IMR-90 (cell line): ENCODE measurements at regions not wholly inside any gene's neighbourhood (a gene's known extent, or its start where the extent isn't known, plus 50 kb on each side); places are given as distances from the start of the nearest gene placed in this dataset.

Experiments
- ATAC-seq: fragments of 200-7000 bp; cut with Tn5 transposase; 2 replicates; pipeline ENCODE4 v1.9.1; 2020; ENCODE audit warnings: low read depth, mild to moderate bottlenecking, moderate library complexity
- BruUV-seq: library from RNA; stranded (reverse); fragments of 400-500 nt; replicated peaks from 2 replicates; lab custom pipeline; 2021; lab: Mats Ljungman, UMichigan
- CTCF ChIA-PET: fragments of 300-600 bp; formaldehyde crosslinking; extraction: SDS; loops from one replicate; lab custom pipeline; 2021; ENCODE audit warnings: antibody characterized with exemption; lab: Yijun Ruan, JAX
- POLR2A ChIA-PET: fragments of 300-600 bp; sonication (Branson Sonifier 250); formaldehyde crosslinking; loops from one replicate; lab custom pipeline; 2022; ENCODE audit warnings: antibody characterized with exemption; ENCODE audit not compliant: unreplicated experiment; lab: Charles Lee
- DNase-seq: peaks from one replicate; pipeline ENCODE4 v3.0.0; 2013
- H2AFZ ChIP-seq: replicated peaks from 2 replicates; pipeline ENCODE3; 2013; ENCODE audit warnings: low read length, mild to moderate bottlenecking; ENCODE audit not compliant: poor library complexity
- H2AK5ac ChIP-seq: 2 replicates; pipeline ENCODE4 v1.6.1; 2013; ENCODE audit warnings: low read depth, low read length, inconsistent platforms
- H2AK9ac ChIP-seq: replicated peaks from 2 replicates; pipeline ENCODE3; 2013; ENCODE audit warnings: mild to moderate bottlenecking, low read depth, low read length, moderate library complexity; ENCODE audit not compliant: poor library complexity
- H2BK120ac ChIP-seq: 2 replicates; pipeline ENCODE4 v1.6.1; 2013; ENCODE audit warnings: low read depth, low read length, inconsistent platforms
- H2BK15ac ChIP-seq: 3 replicates; pipeline ENCODE4 v1.6.1; 2013; ENCODE audit warnings: low read depth, low read length, inconsistent platforms
- H2BK20ac ChIP-seq: 2 replicates; pipeline ENCODE4 v1.6.1; 2013; ENCODE audit warnings: low read depth, mild to moderate bottlenecking, inconsistent platforms, low read length, moderate library complexity
- H2BK5ac ChIP-seq: 2 replicates; pipeline ENCODE4 v1.6.1; 2013; ENCODE audit warnings: mild to moderate bottlenecking, low read depth, low read length, inconsistent platforms; ENCODE audit not compliant: poor library complexity, severe bottlenecking
- H3K14ac ChIP-seq: replicated peaks from 2 replicates; pipeline ENCODE4 v1.6.1; 2013; ENCODE audit warnings: low read depth, low read length, inconsistent platforms
- H3K18ac ChIP-seq: 2 replicates; pipeline ENCODE4 v1.6.1; 2013; ENCODE audit warnings: low read depth, low read length, control low read depth
- H3K23ac ChIP-seq: 2 replicates; pipeline ENCODE4 v1.6.1; 2013; ENCODE audit warnings: low read depth, low read length, inconsistent platforms
- H3K27ac ChIP-seq: 2 replicates; pipeline ENCODE4 v1.5.1; 2013; ENCODE audit warnings: mild to moderate bottlenecking, control low read depth, low read length; ENCODE audit not compliant: insufficient read depth
- H3K27me3 ChIP-seq: 2 replicates; pipeline ENCODE4 v1.6.1; 2013; ENCODE audit warnings: low read length; ENCODE audit not compliant: control insufficient read depth, insufficient read depth
- H3K36me3 ChIP-seq: 2 replicates; pipeline ENCODE4 v1.6.1; 2013; ENCODE audit warnings: low read length, mixed read lengths; ENCODE audit not compliant: control insufficient read depth, insufficient read depth
- H3K4ac ChIP-seq: 2 replicates; pipeline ENCODE4 v1.6.1; 2013; ENCODE audit warnings: low read depth, low read length, inconsistent platforms
- H3K4me1 ChIP-seq: 2 replicates; pipeline ENCODE4 v1.6.1; 2013; ENCODE audit warnings: low read length, mixed read lengths; ENCODE audit not compliant: control insufficient read depth, insufficient read depth
- H3K4me2 ChIP-seq: 2 replicates; pipeline ENCODE4 v1.6.1; 2013; ENCODE audit warnings: low read depth, mild to moderate bottlenecking, control low read depth, low read length, moderate library complexity
- H3K4me3 ChIP-seq: 2 replicates; pipeline ENCODE4 v1.5.1; 2013; ENCODE audit warnings: low read depth, mild to moderate bottlenecking, control low read depth, low read length, moderate library complexity; ENCODE audit not compliant: insufficient read depth
- H3K56ac ChIP-seq: 2 replicates; pipeline ENCODE4 v1.6.1; 2013; ENCODE audit warnings: low read length, inconsistent platforms; ENCODE audit not compliant: insufficient read depth; ENCODE audit errors: extremely low read depth
- H3K79me1 ChIP-seq, 2 experiments: 2 replicates each; pipeline ENCODE4 v1.6.1; 2013; ENCODE audit warnings: low read length in 2 of 2, inconsistent platforms in 1 of 2, low read depth in 1 of 2
- H3K9ac ChIP-seq: 2 replicates; pipeline ENCODE4 v1.6.1; 2013; ENCODE audit warnings: low read depth, low read length, control low read depth
- H3K9me1 ChIP-seq: 2 replicates; pipeline ENCODE4 v1.6.1; 2013; ENCODE audit warnings: low read length, inconsistent platforms; ENCODE audit not compliant: insufficient read depth
- H3K9me3 ChIP-seq: 2 replicates; pipeline ENCODE4 v1.6.1; 2013; ENCODE audit warnings: low read length; ENCODE audit not compliant: control insufficient read depth, insufficient read depth
- H4K20me1 ChIP-seq: 2 replicates; pipeline ENCODE4 v1.6.1; 2013; ENCODE audit warnings: low read length, inconsistent platforms; ENCODE audit not compliant: insufficient read depth
- H4K5ac ChIP-seq: 2 replicates; pipeline ENCODE4 v1.6.1; 2013; ENCODE audit warnings: mild to moderate bottlenecking, low read depth, low read length, control low read depth
- H4K8ac ChIP-seq, 2 experiments: 2 replicates each; pipeline ENCODE4 v1.6.1; 2013; ENCODE audit warnings: low read depth in 2 of 2, low read length in 2 of 2, control low read depth in 1 of 2, inconsistent platforms in 1 of 2
- H4K91ac ChIP-seq: 2 replicates; pipeline ENCODE4 v1.6.1; 2013; ENCODE audit warnings: low read depth, low read length, inconsistent platforms; ENCODE audit not compliant: insufficient read depth
- BHLHE40 ChIP-seq: fragments of 150-350 bp; IDR thresholded peaks from 2 replicates; pipeline ENCODE4 v1.6.1; 2016; ENCODE audit warnings: mild to moderate bottlenecking, low read depth, low read length
- CEBPB ChIP-seq: IDR thresholded peaks from 2 replicates; pipeline ENCODE4 v1.6.1; 2012; ENCODE audit warnings: low read depth, low read length, improper control_type of control experiment
- CTCF ChIP-seq: conservative IDR thresholded peaks from 2 replicates; pipeline ENCODE4 v1.5.1; 2012; ENCODE audit warnings: mild to moderate bottlenecking, low read depth, low read length, improper control_type of control experiment
- MAFK ChIP-seq: IDR thresholded peaks from 2 replicates; pipeline ENCODE4 v1.6.1; 2012; ENCODE audit warnings: low read depth, low read length, improper control_type of control experiment
- MAZ ChIP-seq: IDR thresholded peaks from 2 replicates; pipeline ENCODE4 v1.6.1; 2012; ENCODE audit warnings: low read depth, mild to moderate bottlenecking, low read length, improper control_type of control experiment, moderate library complexity, borderline replicate concordance
- NFE2L2 ChIP-seq: fragments of 150-350 bp; IDR thresholded peaks from 2 replicates; pipeline ENCODE4 v1.6.1; 2016; ENCODE audit warnings: low read depth, mild to moderate bottlenecking, low read length
- POLR2A ChIP-seq: IDR thresholded peaks from 2 replicates; pipeline ENCODE4 v1.6.1; 2012; ENCODE audit warnings: mild to moderate bottlenecking, low read depth, low read length
- RCOR1 ChIP-seq: IDR thresholded peaks from 2 replicates; pipeline ENCODE4 v1.6.1; 2012; ENCODE audit warnings: mild to moderate bottlenecking, low read length, improper control_type of control experiment; ENCODE audit not compliant: insufficient replicate concordance
- SMC3 ChIP-seq: fragments of 150-350 bp; IDR thresholded peaks from 2 replicates; pipeline ENCODE4 v1.6.1; 2016; ENCODE audit warnings: low read depth, mild to moderate bottlenecking, antibody characterized with exemption, low read length, moderate library complexity
- USF2 ChIP-seq: fragments of 150-350 bp; IDR thresholded peaks from 2 replicates; pipeline ENCODE4 v1.6.1; 2017; ENCODE audit warnings: mild to moderate bottlenecking, antibody characterized with exemption, low read length, low read depth
- WGBS, 2 experiments: methylation state at CpG; one replicate each; pipeline versions ENCODE4 v1.1.5 to v1.1.7; 2013; ENCODE audit warnings: missing lambda C conversion rate in 2 of 2; ENCODE audit not compliant: insufficient read length in 1 of 2; ENCODE audit errors: extremely low coverage in 2 of 2; 5-methylcytosine and 5-hydroxymethylcytosine counted together
- dilution Hi-C: fragments of 300-500 bp; cut with HindIII; formaldehyde crosslinking; loops from one replicate; pipeline ENCODE4 v1.14.3; 2018; ENCODE audit warnings: low sequenced_read_pairs; ENCODE audit not compliant: unreplicated experiment
- in situ Hi-C: fragments of 300-500 bp; cut with MboI; formaldehyde crosslinking; loops from 3 replicates; pipeline ENCODE4 v1.14.3; 2019; ENCODE audit warnings: low sequenced_read_pairs, inconsistent platforms, mixed read lengths
- intact Hi-C: fragments of 100-400 bp; cut with micrococcal nuclease; formaldehyde crosslinking; loops from 2 replicates; pipeline ENCODE4 v1.10.0; 2022

GRCh38 chr5:54679686-54680085, 162.1 kb downstream of the SNX18 start:
- dilution Hi-C loops, result no loop called here
- DNase-seq, result peak; percentile 65

More at GRCh38 chr5:54679686-54680085, 162.1 kb downstream of the SNX18 start:
- H2AK5ac ChIP-seq, result no peak overlapping the region
- CTCF ChIA-PET, result no interaction called here
- no peak overlapping the region for H2AK9ac ChIP-seq
- no peak overlapping the region for H2BK20ac ChIP-seq
- H3K56ac ChIP-seq, result 0 out of 2 replicates have a peak overlapping the region, but pooled peaks have one; percentile 88
- H4K8ac ChIP-seq, result peak overlapping the region; percentile 62 to 98; a peak in 2 of 4 replicates
- H3K4me2 ChIP-seq, result no peak overlapping the region
- no peaks in the 10 kb centered on the region for H3K36me3 ChIP-seq
- peak overlapping the region; percentile 100 for H2BK120ac ChIP-seq
- H3K14ac ChIP-seq, result peak overlapping the region; percentile 99; the same call in 1 of the 2 replicates
- no peak overlapping the region for H3K9ac ChIP-seq
- peak; percentile 73 for ATAC-seq
- peak overlapping the region; percentile 98 for H3K23ac ChIP-seq
- BruUV-seq, result no TSS peak
- no peak overlapping the region for H3K4me3 ChIP-seq
- peaks cover 2% of the 10 kb centered on the region; the same call in 1 of the 2 replicates for H3K9me1 ChIP-seq
- no peak overlapping the region for H4K5ac ChIP-seq
- no peak overlapping the region for H3K4ac ChIP-seq
- no CpG with 5 or more reads among the region's 2 CpGs for whole genome bisulfite sequencing, 2 experiments
- H4K20me1 ChIP-seq, result no peaks in the 10 kb centered on the region; the same call in 1 of the 2 replicates
- in situ Hi-C loops (no loop called here), intact Hi-C loops (no loop called here)
- H2BK15ac ChIP-seq, result no peak overlapping the region; the same call in 2 of the 3 replicates
- H4K91ac ChIP-seq, result no peak overlapping the region
- no peak overlapping the region for H2AFZ ChIP-seq
- POLR2A ChIA-PET, result no interaction called here
- no peaks in the 10 kb centered on the region for H3K9me3 ChIP-seq
- H3K4me1 ChIP-seq, result peaks cover 15% of the 10 kb centered on the region
- H3K79me1 ChIP-seq, result peaks cover 0 to 20% of the 10 kb centered on the region in 2 experiments; a peak in 2 of 4 replicates
- H3K18ac ChIP-seq, result no peak overlapping the region
- H2BK5ac ChIP-seq, result peak overlapping the region; percentile 99
- H3K27me3 ChIP-seq, result no peaks in the 10 kb centered on the region
- TF ChIP-seq MAZ, result no peak
- TF ChIP-seq USF2, result no peak
- no peak for TF ChIP-seq RCOR1
- no peak for TF ChIP-seq CTCF
- no peak for TF ChIP-seq MAFK
- TF ChIP-seq NFE2L2, result no peak
- no peak for TF ChIP-seq BHLHE40
- no peak for TF ChIP-seq CEBPB
- TF ChIP-seq SMC3, result no peak
- no peak for TF ChIP-seq POLR2A
- peak overlapping the region; percentile 99 for H3K27ac ChIP-seq
